Activated CD8-positive, alpha-beta T cell treated with anti-CD3 and anti-CD28 coated beads, Interleukin-2, amount 10 ng/mL, durations not matched to agents 7 days and 5 days (primary cell): ENCODE measurements at regions not wholly inside any gene's neighbourhood (a gene's known extent, or its start where the extent isn't known, plus 50 kb on each side); places are given as distances from the start of the nearest gene placed in this dataset.
"Not testable (repeated sequence)": the region's sequence is repeated elsewhere in the genome, so short reads cannot be mapped to it uniquely, and the experiment has no call there.

ENCODE experiments used
- ATAC-seq: fragments of 150-1000 bp; cut with Tn5 transposase; one replicate; pipeline ENCODE4 v1.10.0; 2021; ENCODE audit warnings: moderate library complexity
- CTCF ChIA-PET: fragments of 350-600 bp; sonication (Branson Sonifier 250); formaldehyde crosslinking; loops from one replicate; lab custom pipeline; 2021; ENCODE audit warnings: antibody characterized with exemption; lab: Charles Lee
- POLR2A ChIA-PET: fragments of 350-600 bp; sonication (Branson Sonifier 250); formaldehyde crosslinking; loops from one replicate; lab custom pipeline; 2021; ENCODE audit warnings: antibody characterized with exemption; lab: Charles Lee
- DNase-seq: peaks from one replicate; pipeline ENCODE4 v3.0.0-alpha.2; 2020
- H3K27ac Mint-ChIP-seq: one replicate; pipeline ENCODE4 v1.8.0; 2021; ENCODE audit warnings: mild to moderate bottlenecking, mixed read lengths
- H3K27me3 Mint-ChIP-seq: one replicate; pipeline ENCODE4 v1.8.0; 2021; ENCODE audit warnings: low read depth, mixed read lengths
- H3K36me3 Mint-ChIP-seq: one replicate; pipeline ENCODE4 v1.8.0; 2021; ENCODE audit warnings: low read depth, mixed read lengths
- H3K4me1 Mint-ChIP-seq: one replicate; pipeline ENCODE4 v1.8.0; 2021; ENCODE audit warnings: low read depth, mixed read lengths
- H3K4me3 Mint-ChIP-seq: one replicate; pipeline ENCODE4 v1.8.0; 2021; ENCODE audit warnings: mild to moderate bottlenecking, mixed read lengths
- H3K9me3 Mint-ChIP-seq: one replicate; pipeline ENCODE4 v1.8.0; 2022; ENCODE audit warnings: mixed read lengths; ENCODE audit not compliant: insufficient read depth

- H3K9me3 Mint-ChIP-seq, result peaks cover 6% of the 10 kb centered on the region
- no peaks in the 10 kb centered on the region for H3K4me1 Mint-ChIP-seq
- H3K27me3 Mint-ChIP-seq, result no peaks in the 10 kb centered on the region
- ChIA-PET CTCF (no interaction called here), POLR2A (no interaction called here)
- no peak for ATAC-seq
- no peak overlapping the region for H3K4me3 Mint-ChIP-seq
- H3K27ac Mint-ChIP-seq, result no peak overlapping the region
- H3K36me3 Mint-ChIP-seq, result no peaks in the 10 kb centered on the region
- DNase-seq, result no peak
These were observed 366.1 kb upstream of the ANKRD30A start for GRCh38 chr10:36759141-36759805.

DNA sequence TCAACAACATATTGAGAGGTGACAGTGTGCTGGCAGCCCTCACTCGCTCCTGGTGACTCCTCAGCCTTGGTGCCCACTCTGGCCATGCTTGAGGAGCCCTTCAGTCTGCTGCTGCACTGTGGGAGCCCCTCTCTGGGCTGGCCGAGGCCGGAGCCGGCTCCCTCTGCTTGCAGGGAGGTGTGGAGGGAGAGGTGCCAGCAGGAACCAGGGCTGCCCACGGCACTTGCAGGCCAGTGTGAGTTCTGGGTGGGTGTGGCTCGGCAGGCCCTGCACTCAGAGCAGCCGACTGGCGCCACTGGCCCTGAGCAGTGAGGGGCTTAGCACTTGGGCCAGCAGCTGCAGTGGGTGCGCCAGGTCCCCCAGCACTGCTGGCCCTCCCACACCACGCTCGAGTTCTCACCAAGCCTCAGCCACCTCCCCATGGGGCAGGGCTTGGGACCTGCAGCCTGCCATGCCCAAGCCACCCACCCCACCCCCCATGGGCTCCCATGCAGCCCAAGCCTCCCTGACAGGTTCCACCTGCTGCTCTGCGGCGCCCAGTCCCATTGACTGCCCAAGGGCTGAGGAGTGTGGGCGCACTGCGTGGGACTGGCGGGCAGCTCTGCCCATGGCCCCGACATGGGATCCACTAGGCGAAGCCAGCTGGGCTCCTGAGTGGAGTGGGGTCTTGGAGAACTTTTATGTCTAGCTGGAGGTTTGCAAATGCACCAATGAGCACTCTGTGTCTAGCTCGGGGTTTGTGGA is 377.1 kb upstream of the ANKRD30A start:
- H3K27ac Mint-ChIP-seq, result no peak overlapping the region
- CTCF ChIA-PET, result no interaction called here
- DNase-seq, result no peak
- H3K27me3 Mint-ChIP-seq, result no peaks in the 10 kb centered on the region
- ATAC-seq, result no peak
- H3K4me3 Mint-ChIP-seq, result no peak overlapping the region
- H3K36me3 Mint-ChIP-seq, result no peaks in the 10 kb centered on the region
- H3K9me3 Mint-ChIP-seq, result peaks cover 15% of the 10 kb centered on the region
- POLR2A ChIA-PET, result no interaction called here
- no peaks in the 10 kb centered on the region for H3K4me1 Mint-ChIP-seq

- H3K36me3 Mint-ChIP-seq, result no peaks in the 10 kb centered on the region
- ChIA-PET POLR2A (no interaction called here), CTCF (no interaction called here)
- no peaks in the 10 kb centered on the region for H3K27me3 Mint-ChIP-seq
- no peak overlapping the region for H3K27ac Mint-ChIP-seq
- H3K4me3 Mint-ChIP-seq, result no peak overlapping the region
- no peak for ATAC-seq
- H3K4me1 Mint-ChIP-seq, result no peaks in the 10 kb centered on the region
- H3K9me3 Mint-ChIP-seq, result peaks cover 12% of the 10 kb centered on the region
- DNase-seq, result no peak
These were observed 385.4 kb upstream of the ANKRD30A start for GRCh38 chr10:36739884-36740445.

DNA sequence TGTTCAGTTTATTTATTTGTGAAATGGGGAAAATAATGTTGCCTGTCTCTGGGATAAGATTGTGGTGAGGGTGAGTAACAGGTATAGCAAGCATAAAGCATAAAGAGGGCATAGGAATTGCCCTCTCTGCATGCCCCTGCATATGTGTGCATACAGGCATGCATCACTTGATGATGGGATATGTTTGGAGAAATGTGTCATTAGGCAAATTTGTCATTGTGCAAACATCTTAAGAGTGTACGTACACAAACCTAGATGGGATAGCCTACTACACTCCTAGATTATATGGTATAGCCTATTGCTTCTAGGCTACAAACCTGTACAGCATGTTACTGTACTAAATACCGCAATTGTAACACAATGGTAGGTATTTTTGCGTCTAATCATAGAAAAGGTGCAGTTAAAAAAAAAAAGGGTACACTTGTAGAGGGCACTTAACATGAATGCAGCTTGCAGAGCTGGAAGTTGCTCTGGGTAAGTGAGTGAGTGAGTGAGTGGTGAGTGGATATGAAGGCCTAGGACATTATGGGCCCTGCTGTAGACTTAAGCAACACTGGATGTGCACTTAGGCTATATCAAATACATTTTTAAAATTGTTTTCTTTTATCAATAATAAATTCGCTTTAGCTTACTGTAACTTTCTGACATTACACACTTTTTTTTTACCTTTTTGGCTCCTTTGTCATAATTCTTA is 386.5 kb upstream of the ANKRD30A start:
- peaks cover 9% of the 10 kb centered on the region for H3K9me3 Mint-ChIP-seq
- no peaks in the 10 kb centered on the region for H3K27me3 Mint-ChIP-seq
- POLR2A ChIA-PET, result no interaction called here
- DNase-seq (no peak), ATAC-seq (no peak)
- CTCF ChIA-PET, result no interaction called here
- no peaks in the 10 kb centered on the region for H3K36me3 Mint-ChIP-seq
- H3K4me1 Mint-ChIP-seq, result no peaks in the 10 kb centered on the region
- no peak overlapping the region for H3K27ac Mint-ChIP-seq
- no peak overlapping the region for H3K4me3 Mint-ChIP-seq

DNA sequence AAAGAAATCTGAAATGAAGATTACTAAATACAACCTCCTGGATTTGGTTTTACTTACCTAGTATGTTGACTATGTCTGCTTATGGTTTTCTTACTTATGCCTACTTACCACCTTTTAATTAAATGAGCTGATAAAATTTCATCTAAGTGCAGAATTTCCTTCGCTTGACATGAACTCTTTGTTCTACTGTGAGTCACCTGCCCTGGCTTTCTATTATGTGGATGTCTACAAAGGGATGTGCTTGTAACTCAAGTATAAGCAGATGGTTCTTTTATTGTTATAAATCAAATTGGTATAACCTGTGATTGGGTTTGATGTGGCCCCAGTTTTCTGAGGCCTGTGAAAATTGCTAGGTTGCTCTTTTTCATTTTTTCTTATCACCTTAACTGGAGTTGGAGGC is 389.1 kb upstream of the ANKRD30A start:
- no peaks in the 10 kb centered on the region for H3K4me1 Mint-ChIP-seq
- no peak for ATAC-seq
- H3K9me3 Mint-ChIP-seq, result peaks cover 15% of the 10 kb centered on the region
- no peak for DNase-seq
- CTCF ChIA-PET, result no interaction called here
- no peak overlapping the region for H3K4me3 Mint-ChIP-seq
- H3K27ac Mint-ChIP-seq, result no peak overlapping the region
- H3K36me3 Mint-ChIP-seq, result no peaks in the 10 kb centered on the region
- H3K27me3 Mint-ChIP-seq, result no peaks in the 10 kb centered on the region
- POLR2A ChIA-PET, result no interaction called here

DNA sequence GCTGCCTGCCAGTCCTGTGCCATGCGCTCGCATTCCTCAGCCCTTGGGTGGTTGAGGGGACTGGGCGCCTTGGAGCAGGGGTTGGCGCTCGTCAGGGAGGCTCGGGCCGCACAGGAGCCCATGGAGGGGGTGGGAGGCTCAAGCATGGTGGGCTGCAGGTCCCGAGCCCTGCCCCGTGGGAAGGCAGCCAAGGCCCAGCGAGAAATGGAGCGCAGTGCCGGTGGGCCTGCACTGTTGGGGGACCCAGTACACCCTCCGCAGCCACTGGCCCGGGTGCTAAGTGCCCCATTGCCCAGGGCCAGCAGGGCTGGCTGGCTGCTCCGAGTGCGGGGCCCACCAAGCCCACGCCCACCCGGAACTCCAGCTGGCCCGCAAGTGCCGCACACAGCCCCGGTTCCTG is 390.8 kb upstream of the ANKRD30A start:
- ATAC-seq, H3K36me3 Mint-ChIP-seq, POLR2A ChIA-PET, H3K4me1 Mint-ChIP-seq, H3K4me3 Mint-ChIP-seq, H3K27me3 Mint-ChIP-seq, H3K27ac Mint-ChIP-seq, CTCF ChIA-PET, DNase-seq: not testable (repeated sequence)
- peaks cover 19% of the 10 kb centered on the region for H3K9me3 Mint-ChIP-seq

DNA sequence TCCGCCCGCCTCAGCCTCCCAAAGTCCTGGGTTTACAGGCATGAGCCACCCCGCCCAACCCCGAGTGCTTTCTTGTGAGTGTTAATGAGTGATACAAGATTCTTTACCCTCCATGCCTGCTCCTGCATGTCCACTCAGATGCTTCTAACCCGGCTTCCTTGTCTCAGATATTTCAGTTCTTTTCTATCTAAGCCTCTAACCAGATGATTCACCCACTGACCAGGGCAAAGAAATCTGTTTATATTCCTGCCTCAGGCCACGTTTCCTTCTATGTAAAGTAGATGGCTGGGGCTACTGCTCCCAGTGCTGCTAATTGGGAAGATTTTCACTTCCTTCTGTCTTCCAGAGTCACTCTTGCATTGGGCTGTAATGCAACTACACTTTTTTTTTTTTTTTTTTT is 395.1 kb upstream of the ANKRD30A start:
- Mint-ChIP-seq H3K27me3 (no peaks in the 10 kb centered on the region), H3K4me1 (no peaks in the 10 kb centered on the region), H3K9me3 (peaks cover 11% of the 10 kb centered on the region), H3K4me3 (no peak overlapping the region), H3K36me3 (no peaks in the 10 kb centered on the region), H3K27ac (no peak overlapping the region)
- DNase-seq (no peak), ATAC-seq (no peak)
- ChIA-PET POLR2A (no interaction called here), CTCF (no interaction called here)

GRCh38 chr10:36728626-36729025 is 396.8 kb upstream of the ANKRD30A start:
- Mint-ChIP-seq H3K27ac (no peak overlapping the region), H3K9me3 (peaks cover 11% of the 10 kb centered on the region)
- CTCF ChIA-PET, result no interaction called here

DNA sequence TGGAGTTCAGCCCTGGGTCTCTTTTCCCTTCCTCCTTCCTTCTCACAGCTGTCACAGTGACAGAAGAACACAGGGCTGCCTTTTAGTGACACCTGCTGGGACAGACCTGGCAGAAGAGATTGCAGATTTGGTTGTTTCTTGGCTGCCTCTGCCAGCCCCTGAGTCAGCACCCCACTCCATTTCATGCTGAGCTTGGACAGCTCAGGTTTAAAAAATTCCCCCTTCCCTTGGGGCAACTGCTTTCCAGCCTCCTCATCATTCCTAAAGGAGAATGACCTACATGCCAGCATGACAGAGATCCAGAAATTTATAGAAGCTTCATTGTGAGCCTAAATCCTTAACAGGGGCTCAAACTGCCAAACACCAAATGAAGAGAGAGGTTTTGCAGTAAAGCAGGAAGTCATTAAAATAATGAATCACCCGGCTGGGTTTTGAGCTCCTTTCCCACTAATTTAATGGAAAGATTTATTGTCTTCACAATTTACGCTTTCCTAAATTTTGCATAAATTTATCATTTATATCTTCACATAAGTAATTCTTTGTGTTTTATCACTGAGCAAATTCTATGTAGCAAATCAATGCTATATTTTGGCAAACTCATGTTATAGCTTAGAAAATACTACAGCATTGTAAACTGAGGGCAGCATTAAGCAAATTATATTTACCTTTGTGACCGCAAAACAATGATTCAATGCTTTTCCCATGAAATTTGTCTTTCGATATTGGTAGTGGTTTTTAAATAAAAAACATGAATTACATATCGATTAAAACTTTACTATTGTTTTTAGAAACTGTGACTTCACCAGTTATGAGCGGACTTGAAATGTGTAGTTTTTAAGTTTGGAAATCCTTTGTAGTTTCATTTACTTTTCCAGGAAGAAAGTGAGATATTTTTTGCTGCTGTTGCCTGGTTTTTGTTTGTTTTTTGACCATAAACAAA is 399.5 kb upstream of the ANKRD30A start:
- no peak for ATAC-seq
- POLR2A ChIA-PET, result no interaction called here
- no peaks in the 10 kb centered on the region for H3K27me3 Mint-ChIP-seq

More at GRCh38 chr10:36728626-36729025, 396.8 kb upstream of the ANKRD30A start:
- Mint-ChIP-seq H3K27me3 (no peaks in the 10 kb centered on the region), H3K4me3 (no peak overlapping the region), H3K4me1 (no peaks in the 10 kb centered on the region), H3K36me3 (no peaks in the 10 kb centered on the region)
- POLR2A ChIA-PET, result no interaction called here
- DNase-seq, result no peak
- no peak for ATAC-seq

DNA sequence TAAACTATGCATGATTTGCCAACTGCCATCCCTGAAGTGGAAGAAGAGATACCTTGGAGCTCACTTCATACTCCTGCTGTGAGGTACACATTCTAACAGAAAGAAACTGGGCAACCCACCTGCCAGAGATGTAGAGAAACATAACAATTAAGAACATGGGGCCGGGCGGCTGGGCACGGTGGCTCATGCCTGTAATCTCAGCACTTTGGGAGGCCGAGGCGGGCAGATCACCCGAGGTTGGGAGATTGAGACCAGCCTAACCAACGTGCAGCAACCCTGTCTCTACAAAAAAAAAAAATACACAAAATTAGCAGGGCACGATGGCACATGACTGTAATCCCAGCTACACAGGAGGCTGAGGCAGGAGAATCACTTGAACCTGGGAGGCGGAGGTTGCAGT is 402.6 kb upstream of the ANKRD30A start:
- ATAC-seq (no peak), DNase-seq (no peak)
- Mint-ChIP-seq H3K27me3 (no peaks in the 10 kb centered on the region), H3K36me3 (no peaks in the 10 kb centered on the region), H3K9me3 (peaks cover 13% of the 10 kb centered on the region), H3K27ac (no peak overlapping the region), H3K4me1 (no peaks in the 10 kb centered on the region), H3K4me3 (no peak overlapping the region)
- POLR2A ChIA-PET, result no interaction called here
- CTCF ChIA-PET, result interaction anchor here (0.6 kb wide), 1 partner anchor 28 kb away, joined by 3 read pairs; no protein-coding TSS in a partner anchor

More for the DNA sequence above, 399.5 kb upstream of the ANKRD30A start:
- Mint-ChIP-seq H3K4me1 (no peaks in the 10 kb centered on the region), H3K9me3 (peaks cover 13% of the 10 kb centered on the region), H3K36me3 (no peaks in the 10 kb centered on the region), H3K4me3 (no peak overlapping the region), H3K27ac (no peak overlapping the region)
- CTCF ChIA-PET, result no interaction called here
- no peak for DNase-seq

DNA sequence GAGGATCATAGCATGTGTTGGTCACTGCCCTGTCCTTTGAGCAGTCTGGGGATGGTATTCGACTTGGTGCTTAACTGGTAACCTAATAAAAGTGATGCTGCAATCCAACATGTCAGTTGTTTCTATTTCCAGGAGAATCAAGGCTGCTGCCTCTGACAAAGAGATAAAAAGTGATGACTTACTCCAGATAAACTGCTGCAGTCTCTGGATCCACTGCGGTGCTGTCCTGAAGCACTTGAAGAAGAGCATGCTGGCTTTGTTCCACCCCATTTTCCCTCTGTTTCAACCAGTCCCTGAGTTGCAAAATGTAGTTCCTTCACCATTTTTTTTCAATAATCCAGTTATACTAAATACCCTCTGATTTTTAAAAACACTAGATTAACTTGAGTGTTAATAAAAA is 403.5 kb upstream of the ANKRD30A start:
- Mint-ChIP-seq H3K27me3 (no peaks in the 10 kb centered on the region), H3K27ac (no peak overlapping the region), H3K36me3 (no peaks in the 10 kb centered on the region), H3K9me3 (peaks cover 13% of the 10 kb centered on the region), H3K4me3 (no peak overlapping the region), H3K4me1 (no peaks in the 10 kb centered on the region)
- ATAC-seq (no peak), DNase-seq (no peak)
- CTCF ChIA-PET, result no interaction called here
- POLR2A ChIA-PET, result no interaction called here
